ENCODE measurements at regions not wholly inside any gene's neighbourhood (a gene's known extent, or its start where the extent isn't known, plus 50 kb on each side); places are given as distances from the start of the nearest gene placed in this dataset.

- H3K36me3 ChIP-seq (replicated peaks in 1 of 2; ENCODE audit: insufficient read depth in 1 of 2, low read depth in 2 of 2) = no peaks in the 10 kb centered on the region
- no peak overlapping the region for H3K27ac ChIP-seq
- no peaks in the 10 kb centered on the region for H3K27me3 ChIP-seq
- WGBS, 2 donors = 59 to 88% methylated on average over 1 of the region's 1 CpG
- no peaks in the 10 kb centered on the region for H3K9me3 ChIP-seq
- H3K4me3 ChIP-seq = no peak overlapping the region
- no peak for DNase-seq
- intact Hi-C loops (cut with DNase I) = no loop called here
- TF ChIP-seq CTCF (IDR thresholded peaks at IDR 0.05) = no peak
- TF ChIP-seq POLR2A (IDR thresholded peaks at IDR 0.05) = no peak
- ATAC-seq = no peak
- no peaks in the 10 kb centered on the region for H3K4me1 ChIP-seq
Observed at GRCh38 chr12:89166525-89166934, 185.8 kb downstream of the DUSP6 start.

GRCh38 chr12:89166121-89166520 lies 186.2 kb downstream of the DUSP6 start:
- H3K27ac ChIP-seq = no peak overlapping the region
- no peaks in the 10 kb centered on the region for H3K4me1 ChIP-seq
- H3K4me3 ChIP-seq = no peak overlapping the region
- WGBS, 2 donors = 90 to 95% methylated on average over 1 of the region's 1 CpG
- no peaks in the 10 kb centered on the region for H3K27me3 ChIP-seq
- TF ChIP-seq CTCF (IDR thresholded peaks at IDR 0.05) (no peak), POLR2A (IDR thresholded peaks at IDR 0.05) (no peak)
- no peaks in the 10 kb centered on the region for H3K36me3 ChIP-seq (replicated peaks in 1 of 2; ENCODE audit: insufficient read depth in 1 of 2, low read depth in 2 of 2)
- H3K9me3 ChIP-seq = no peaks in the 10 kb centered on the region
- DNase-seq (no peak), ATAC-seq (no peak)
- intact Hi-C loops (cut with DNase I) = no loop called here

GRCh38 chr12:89165703-89166102 lies 186.6 kb downstream of the DUSP6 start:
- intact Hi-C loops (cut with DNase I) = no loop called here
- no peaks in the 10 kb centered on the region for H3K27me3 ChIP-seq
- ATAC-seq (no peak), DNase-seq (no peak)
- no peaks in the 10 kb centered on the region for H3K36me3 ChIP-seq (replicated peaks in 1 of 2; ENCODE audit: insufficient read depth in 1 of 2, low read depth in 2 of 2)
- H3K27ac ChIP-seq = no peak overlapping the region
- TF ChIP-seq POLR2A (IDR thresholded peaks at IDR 0.05) (no peak), CTCF (IDR thresholded peaks at IDR 0.05) (no peak)
- no peaks in the 10 kb centered on the region for H3K4me1 ChIP-seq
- H3K9me3 ChIP-seq = no peaks in the 10 kb centered on the region
- H3K4me3 ChIP-seq = no peak overlapping the region

GRCh38 chr12:89163918-89164317 lies 188.4 kb downstream of the DUSP6 start:
- intact Hi-C loops (cut with DNase I) = no loop called here
- Histone ChIP-seq H3K4me3 (no peak overlapping the region), H3K4me1 (no peaks in the 10 kb centered on the region), H3K9me3 (no peaks in the 10 kb centered on the region), H3K36me3 (replicated peaks in 1 of 2; ENCODE audit: insufficient read depth in 1 of 2, low read depth in 2 of 2) (no peaks in the 10 kb centered on the region), H3K27me3 (no peaks in the 10 kb centered on the region), H3K27ac (no peak overlapping the region)
- no peak for TF ChIP-seq POLR2A (IDR thresholded peaks at IDR 0.05)
- no peak for TF ChIP-seq CTCF (IDR thresholded peaks at IDR 0.05)
- WGBS, 2 donors = 71 to 95% methylated on average over 1 of the region's 1 CpG
- DNase-seq (no peak), ATAC-seq (no peak)

- WGBS, 2 donors = 82 to 94% methylated on average over 3 of the region's 3 CpGs
- intact Hi-C loops (cut with DNase I) = no loop called here
- H3K27ac ChIP-seq = peak overlapping the region in 1 of 4 donors; percentile 58
- TF ChIP-seq CTCF (IDR thresholded peaks at IDR 0.05) = no peak
- TF ChIP-seq POLR2A (IDR thresholded peaks at IDR 0.05) = no peak
- no peak overlapping the region for H3K4me3 ChIP-seq
- H3K4me1 ChIP-seq = no peaks in the 10 kb centered on the region
- H3K9me3 ChIP-seq = no peaks in the 10 kb centered on the region
- no peaks in the 10 kb centered on the region for H3K27me3 ChIP-seq
- no peaks in the 10 kb centered on the region for H3K36me3 ChIP-seq (replicated peaks in 1 of 2; ENCODE audit: insufficient read depth in 1 of 2, low read depth in 2 of 2)
- DNase-seq = peak in 3 of 4 donors; percentile 18 to 79 (median 30)
- ATAC-seq = peak; percentile 77
Observed at GRCh38 chr12:89162589-89163261, 189.6 kb downstream of the DUSP6 start.
